Upper lobe of left lung (tissue), 4 donors: ENCODE measurements at regions not wholly inside any gene's neighbourhood (a gene's known extent, or its start where the extent isn't known, plus 50 kb on each side); places are given as distances from the start of the nearest gene placed in this dataset.

Experiments used
- CTCF ChIP-seq, 6 experiments: fragments of 450-650 bp in 4 of 6; fragments of 200-600 bp in 2 of 6; sonication (generic) in 2 of 6; IDR thresholded peaks; one replicate each; pipeline ENCODE4 v1.5.1; 2016 to 2019; ENCODE audit warnings: antibody characterized with exemption in 6 of 6
- POLR2A ChIP-seq, 4 donors: fragments of 450-650 bp; IDR thresholded peaks; one replicate each; pipeline ENCODE4 v1.5.1; 2016 to 2017; ENCODE audit warnings: antibody characterized with exemption in 4 of 4, mild to moderate bottlenecking in 2 of 4

DNA sequence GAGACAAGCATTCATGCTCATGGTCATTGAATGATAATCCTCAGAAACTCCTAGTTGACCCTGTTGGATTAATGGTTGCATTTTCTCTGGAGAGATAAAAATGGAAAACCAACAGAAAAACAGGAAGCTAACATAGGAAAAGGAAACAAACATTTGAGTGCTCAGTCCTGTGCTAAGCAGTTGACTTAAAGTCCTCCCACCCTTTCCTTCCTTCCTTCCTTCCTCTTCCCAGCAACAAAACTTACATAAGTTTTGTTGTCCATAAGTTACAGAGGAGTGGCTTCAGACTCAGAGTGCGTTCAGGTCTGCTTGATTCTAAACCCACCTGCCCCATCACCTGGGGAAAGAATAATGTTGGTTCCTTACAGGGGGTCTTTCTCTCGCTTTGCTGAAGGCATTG, 163.8 kb upstream of the RGMA start:
- TF ChIP-seq CTCF (IDR thresholded peaks at IDR 0.05) = no peak
- no peak for TF ChIP-seq POLR2A (IDR thresholded peaks at IDR 0.05)
